ENCODE measurements at regions not wholly inside any gene's neighbourhood (a gene's known extent, or its start where the extent isn't known, plus 50 kb on each side); places are given as distances from the start of the nearest gene placed in this dataset.

DNA sequence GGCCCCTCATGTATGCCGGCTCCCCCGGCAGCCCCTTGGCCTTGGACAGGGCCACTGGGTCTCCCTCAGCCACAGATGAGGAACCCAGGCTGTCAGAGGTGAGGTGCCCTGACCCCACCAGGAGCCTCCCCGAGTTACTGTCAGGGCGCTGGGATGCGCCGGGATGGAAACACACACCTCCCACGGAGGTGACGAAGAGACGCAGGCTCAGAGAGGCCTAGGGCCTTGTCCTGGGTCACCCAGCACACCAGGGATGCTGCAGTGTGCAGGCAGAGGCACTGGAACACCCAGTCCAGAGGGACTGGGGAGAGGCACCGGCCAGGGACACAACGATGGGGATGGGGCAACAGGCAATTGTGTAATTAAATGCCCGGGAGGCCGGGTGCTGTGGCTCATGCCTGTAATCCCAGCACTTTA is 81.2 kb upstream of the PRR5 start:
- TF ChIP-seq, protein P1, sequence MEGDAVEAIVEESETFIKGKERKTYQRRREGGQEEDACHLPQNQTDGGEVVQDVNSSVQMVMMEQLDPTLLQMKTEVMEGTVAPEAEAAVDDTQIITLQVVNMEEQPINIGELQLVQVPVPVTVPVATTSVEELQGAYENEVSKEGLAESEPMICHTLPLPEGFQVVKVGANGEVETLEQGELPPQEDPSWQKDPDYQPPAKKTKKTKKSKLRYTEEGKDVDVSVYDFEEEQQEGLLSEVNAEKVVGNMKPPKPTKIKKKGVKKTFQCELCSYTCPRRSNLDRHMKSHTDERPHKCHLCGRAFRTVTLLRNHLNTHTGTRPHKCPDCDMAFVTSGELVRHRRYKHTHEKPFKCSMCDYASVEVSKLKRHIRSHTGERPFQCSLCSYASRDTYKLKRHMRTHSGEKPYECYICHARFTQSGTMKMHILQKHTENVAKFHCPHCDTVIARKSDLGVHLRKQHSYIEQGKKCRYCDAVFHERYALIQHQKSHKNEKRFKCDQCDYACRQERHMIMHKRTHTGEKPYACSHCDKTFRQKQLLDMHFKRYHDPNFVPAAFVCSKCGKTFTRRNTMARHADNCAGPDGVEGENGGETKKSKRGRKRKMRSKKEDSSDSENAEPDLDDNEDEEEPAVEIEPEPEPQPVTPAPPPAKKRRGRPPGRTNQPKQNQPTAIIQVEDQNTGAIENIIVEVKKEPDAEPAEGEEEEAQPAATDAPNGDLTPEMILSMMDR (IDR thresholded peaks at IDR 0.05; ENCODE audit: insufficient read depth, low read length, poor library complexity, severe bottlenecking): no peak
- TF ChIP-seq EZH2phosphoT487 (conservative IDR thresholded peaks at IDR 0.05; ENCODE audit: low read length): no peak
